H9 (cell line): ENCODE measurements at regions not wholly inside any gene's neighbourhood (a gene's known extent, or its start where the extent isn't known, plus 50 kb on each side); places are given as distances from the start of the nearest gene placed in this dataset.

Experiments
- DNase-seq: peaks from one replicate; pipeline ENCODE4 v3.0.0-alpha.2; 2017
- H2AFZ ChIP-seq: one replicate; pipeline ENCODE4 v1.6.1; 2013; ENCODE audit warnings: mild to moderate bottlenecking, low read length, control low read depth, moderate library complexity
- H2AK5ac ChIP-seq: 2 replicates; pipeline ENCODE4 v1.6.1; 2013; ENCODE audit warnings: low read length, control low read depth, mixed read lengths; ENCODE audit not compliant: insufficient read length
- H2BK120ac ChIP-seq: one replicate; pipeline ENCODE4 v1.6.1; 2013; ENCODE audit warnings: low read depth, mild to moderate bottlenecking, low read length, control low read depth, inconsistent platforms; ENCODE audit not compliant: poor library complexity, severe bottlenecking
- H2BK12ac ChIP-seq: 2 replicates; pipeline ENCODE4 v1.6.1; 2013; ENCODE audit warnings: low read length, control low read depth, mixed read lengths, low read depth; ENCODE audit not compliant: insufficient read length
- H2BK15ac ChIP-seq: 2 replicates; pipeline ENCODE4 v1.6.1; 2013; ENCODE audit warnings: low read depth, low read length, control low read depth
- H2BK20ac ChIP-seq: one replicate; pipeline ENCODE4 v1.6.1; 2013; ENCODE audit warnings: low read depth, mild to moderate bottlenecking, low read length, control low read depth, inconsistent platforms; ENCODE audit not compliant: poor library complexity, severe bottlenecking
- H2BK5ac ChIP-seq: 2 replicates; pipeline ENCODE4 v1.6.1; 2013; ENCODE audit warnings: low read length, control low read depth, mixed read lengths; ENCODE audit not compliant: insufficient read length
- H3K14ac ChIP-seq: 2 replicates; pipeline ENCODE4 v1.6.1; 2013; ENCODE audit warnings: low read length, control low read depth; ENCODE audit not compliant: insufficient read depth
- H3K18ac ChIP-seq: 2 replicates; pipeline ENCODE4 v1.6.1; 2013; ENCODE audit warnings: low read depth, mild to moderate bottlenecking, mixed read lengths, low read length, control low read depth; ENCODE audit not compliant: insufficient read length
- H3K23ac ChIP-seq: 2 replicates; pipeline ENCODE4 v1.6.1; 2013; ENCODE audit warnings: low read length, control low read depth, mixed read lengths, low read depth; ENCODE audit not compliant: insufficient read length
- H3K23me2 ChIP-seq: 2 replicates; pipeline ENCODE4 v1.6.1; 2013; ENCODE audit warnings: low read depth, mild to moderate bottlenecking, mixed read lengths, low read length, control low read depth; ENCODE audit not compliant: insufficient read length, poor library complexity, severe bottlenecking
- H3K27ac ChIP-seq: 2 replicates; pipeline ENCODE4 v1.5.1; 2013; ENCODE audit warnings: low read length, control low read depth, mixed read lengths, low read depth; ENCODE audit not compliant: insufficient read length
- H3K27me3 ChIP-seq: 2 replicates; pipeline ENCODE4 v1.6.1; 2013; ENCODE audit warnings: low read length, control low read depth, inconsistent platforms; ENCODE audit not compliant: insufficient read depth
- H3K4ac ChIP-seq: 2 replicates; pipeline ENCODE4 v1.6.1; 2013; ENCODE audit warnings: low read depth, mild to moderate bottlenecking, control low read depth, inconsistent platforms, low read length, moderate library complexity
- H3K4me1 ChIP-seq: 2 replicates; pipeline ENCODE4 v1.6.1; 2013; ENCODE audit warnings: low read length, control low read depth, inconsistent platforms; ENCODE audit not compliant: insufficient read depth
- H3K4me2 ChIP-seq: 2 replicates; pipeline ENCODE4 v1.6.1; 2013; ENCODE audit warnings: low read length, control low read depth, mixed read lengths; ENCODE audit not compliant: insufficient read length, insufficient read depth
- H3K56ac ChIP-seq: 2 replicates; pipeline ENCODE4 v1.6.1; 2013; ENCODE audit warnings: low read depth, mild to moderate bottlenecking, mixed read lengths, low read length, control low read depth; ENCODE audit not compliant: insufficient read length
- H3K79me1 ChIP-seq: 2 replicates; pipeline ENCODE4 v1.6.1; 2013; ENCODE audit warnings: low read depth, mild to moderate bottlenecking, moderate library complexity, low read length, control low read depth, inconsistent platforms; ENCODE audit not compliant: insufficient read depth, poor library complexity, severe bottlenecking
- H3K79me2 ChIP-seq: 2 replicates; pipeline ENCODE4 v1.6.1; 2013; ENCODE audit warnings: low read length, control low read depth, inconsistent platforms; ENCODE audit not compliant: insufficient read depth
- H3K9ac ChIP-seq: 2 replicates; pipeline ENCODE4 v1.6.1; 2013; ENCODE audit warnings: low read length, control low read depth, mixed read lengths; ENCODE audit not compliant: insufficient read length; ENCODE audit errors: extremely low read depth
- H3K9me3 ChIP-seq: one replicate; pipeline ENCODE4 v1.6.1; 2013; ENCODE audit warnings: low read depth, low read length, inconsistent platforms; ENCODE audit not compliant: control insufficient read depth
- H3T11ph ChIP-seq: one replicate; pipeline ENCODE4 v1.6.1; 2013; ENCODE audit warnings: mild to moderate bottlenecking, low read length, control low read depth, inconsistent platforms
- H4K20me1 ChIP-seq: one replicate; pipeline ENCODE4 v1.6.1; 2013; ENCODE audit not compliant: control insufficient read depth, insufficient read length, insufficient read depth
- H4K5ac ChIP-seq: 2 replicates; pipeline ENCODE4 v1.6.1; 2013; ENCODE audit warnings: low read depth, mild to moderate bottlenecking, mixed read lengths, low read length, control low read depth; ENCODE audit not compliant: insufficient read length
- H4K8ac ChIP-seq: replicated peaks from 2 replicates; pipeline ENCODE4 v1.6.1; 2013; ENCODE audit warnings: low read length, control low read depth, mixed read lengths, low read depth; ENCODE audit not compliant: insufficient read length
- H4K91ac ChIP-seq: 2 replicates; pipeline ENCODE4 v1.6.1; 2013; ENCODE audit warnings: low read depth, mild to moderate bottlenecking, moderate library complexity, mixed read lengths, low read length, control low read depth; ENCODE audit not compliant: insufficient read length
- H3K27ac Mint-ChIP-seq, 3 experiments: 2 replicates in 2 of 3; 3 replicates in 1 of 3; pipeline ENCODE4 v1.8.0; 2020 to 2021; ENCODE audit warnings: mixed read lengths in 3 of 3, mild to moderate bottlenecking in 1 of 3, moderate library complexity in 1 of 3
- H3K27me3 Mint-ChIP-seq: 2 replicates; pipeline ENCODE4 v1.8.0; 2021; ENCODE audit warnings: low read depth, mild to moderate bottlenecking, moderate library complexity, mixed read lengths
- H3K36me3 Mint-ChIP-seq, 3 experiments: 2 replicates in 2 of 3; 3 replicates in 1 of 3; pipeline ENCODE4 v1.8.0; 2020 to 2021; ENCODE audit warnings: low read depth in 3 of 3, mixed read lengths in 3 of 3; ENCODE audit not compliant: insufficient read depth in 1 of 3
- H3K4me1 Mint-ChIP-seq, 2 experiments: 2 replicates each; pipeline ENCODE4 v1.8.0; 2020; ENCODE audit warnings: mixed read lengths in 2 of 2
- H3K4me3 Mint-ChIP-seq, 2 experiments: 2 replicates in 1 of 2; 3 replicates in 1 of 2; pipeline ENCODE4 v1.8.0; 2020 to 2021; ENCODE audit warnings: mild to moderate bottlenecking in 2 of 2, mixed read lengths in 2 of 2, moderate library complexity in 1 of 2
- H3K9me3 Mint-ChIP-seq, 2 experiments: 2 replicates in 1 of 2; 3 replicates in 1 of 2; pipeline ENCODE4 v1.8.0; 2020; ENCODE audit warnings: mild to moderate bottlenecking in 2 of 2, mixed read lengths in 2 of 2, moderate library complexity in 1 of 2
- CTCF ChIP-seq: fragments of 200-600 bp; sonication (generic); conservative IDR thresholded peaks from 3 replicates; pipeline ENCODE4 v1.8.0; 2021; ENCODE audit warnings: antibody characterized with exemption, mild to moderate bottlenecking
- WGBS: extraction: QIAGEN DNeasy Blood & Tissue Kit; methylation state at CpG from one replicate; pipeline ENCODE4 v1.1.7; 2013; ENCODE audit warnings: missing lambda C conversion rate, low lambda C conversion rate, mixed read lengths; ENCODE audit not compliant: insufficient read length; ENCODE audit errors: extremely low coverage; 5-methylcytosine and 5-hydroxymethylcytosine counted together

GRCh38 chr2:163247847-163248220 lies 409.3 kb upstream of the KCNH7 start:
- no peak overlapping the region for H3K23ac ChIP-seq
- Mint-ChIP-seq H3K27ac (no peak overlapping the region), H3K4me1 (peaks cover 10 to 13% of the 10 kb centered on the region in 2 experiments; a peak in 3 of 4 replicates), H3K4me3 (no peak overlapping the region), H3K27me3 (no peaks in the 10 kb centered on the region), H3K36me3 (peaks cover 0 to 4% (median 0%) of the 10 kb centered on the region in 3 experiments; a peak in 1 of 7 replicates), H3K9me3 (peaks cover 0 to 2% of the 10 kb centered on the region in 2 experiments; a peak in 2 of 5 replicates)
- H4K5ac ChIP-seq, result no peak overlapping the region
- no peak overlapping the region for H4K8ac ChIP-seq
- no peak overlapping the region for H3K56ac ChIP-seq
- DNase-seq, result no peak
- no peaks in the 10 kb centered on the region for H3K79me1 ChIP-seq
- H3K4me2 ChIP-seq, result no peak overlapping the region
- no peak overlapping the region for H3K27ac ChIP-seq
- H4K20me1 ChIP-seq, result no peaks in the 10 kb centered on the region
- H4K91ac ChIP-seq, result no peak overlapping the region
- no peak overlapping the region for H2BK15ac ChIP-seq
- no peaks in the 10 kb centered on the region for H3K9me3 ChIP-seq
- no peaks in the 10 kb centered on the region for H3K27me3 ChIP-seq
- no peak overlapping the region for H2BK12ac ChIP-seq
- no peak overlapping the region for H3K18ac ChIP-seq
- no peak overlapping the region for H2AK5ac ChIP-seq
- no peak overlapping the region for H3K9ac ChIP-seq
- H2BK5ac ChIP-seq, result no peak overlapping the region
- no CpG with 5 or more reads among the region's 2 CpGs for WGBS
- no peaks in the 10 kb centered on the region for H3K79me2 ChIP-seq
- no peak for TF ChIP-seq CTCF
- H2BK120ac ChIP-seq, result no peak overlapping the region
- H3K14ac ChIP-seq, result no peak overlapping the region
- no peaks in the 10 kb centered on the region for H3K4me1 ChIP-seq
- no peak overlapping the region for H2BK20ac ChIP-seq
- H3T11ph ChIP-seq, result no peak overlapping the region
- no peak overlapping the region for H2AFZ ChIP-seq
- H3K4ac ChIP-seq, result no peak overlapping the region
- H3K23me2 ChIP-seq, result no peaks in the 10 kb centered on the region
